GM23338 (cell line): ENCODE measurements at regions not wholly inside any gene's neighbourhood (a gene's known extent, or its start where the extent isn't known, plus 50 kb on each side); places are given as distances from the start of the nearest gene placed in this dataset.

Source experiments
- ATAC-seq: fragments of 200-7000 bp; cut with Tn5 transposase; 3 replicates; pipeline ENCODE4 v1.9.1; 2020
- DNase-seq: peaks from one replicate; pipeline ENCODE4 v3.0.0-alpha.2; 2015; ENCODE audit warnings: low spot score
- H2AFZ ChIP-seq: fragments of 200-600 bp; sonication (generic); 2 replicates; pipeline ENCODE4 v1.8.0; 2016; ENCODE audit warnings: antibody characterized with exemption, mild to moderate bottlenecking, moderate library complexity
- H3F3A ChIP-seq: fragments of 200-600 bp; sonication (generic); replicated peaks from 2 replicates; pipeline ENCODE4 v1.8.0; 2017; ENCODE audit warnings: antibody characterized with exemption, mixed run types, low read depth
- H3K27ac ChIP-seq: fragments of 200-600 bp; sonication (generic); 2 replicates; pipeline ENCODE4 v1.6.1; 2016; ENCODE audit warnings: low read depth
- H3K27me3 ChIP-seq: fragments of 200-600 bp; sonication (generic); 2 replicates; pipeline ENCODE4 v1.8.0; 2016; ENCODE audit warnings: mild to moderate bottlenecking, mixed run types, moderate library complexity; ENCODE audit not compliant: insufficient read depth
- H3K36me3 ChIP-seq: fragments of 200-600 bp; sonication (generic); 2 replicates; pipeline ENCODE4 v1.8.0; 2016; ENCODE audit warnings: mild to moderate bottlenecking; ENCODE audit not compliant: insufficient read depth
- H3K4me1 ChIP-seq: fragments of 200-600 bp; sonication (generic); 2 replicates; pipeline ENCODE4 v1.8.0; 2016; ENCODE audit warnings: mild to moderate bottlenecking, moderate library complexity; ENCODE audit not compliant: insufficient read depth
- H3K4me2 ChIP-seq: fragments of 200-600 bp; sonication (generic); 2 replicates; pipeline ENCODE4 v1.7.1; 2017; ENCODE audit warnings: mixed run types
- H3K4me3 ChIP-seq: fragments of 200-600 bp; sonication (generic); 2 replicates; pipeline ENCODE4 v1.6.1; 2016; ENCODE audit warnings: mixed run types
- H3K79me2 ChIP-seq: fragments of 200-600 bp; sonication (generic); replicated peaks from 2 replicates; pipeline ENCODE4 v1.8.0; 2017; ENCODE audit warnings: mild to moderate bottlenecking; ENCODE audit not compliant: insufficient read depth
- H3K9me2 ChIP-seq: fragments of 200-600 bp; sonication (generic); 2 replicates; pipeline ENCODE4 v1.8.0; 2017; ENCODE audit not compliant: insufficient read depth
- H4K20me1 ChIP-seq: fragments of 200-600 bp; sonication (generic); replicated peaks from 2 replicates; pipeline ENCODE4 v1.8.0; 2017; ENCODE audit warnings: mild to moderate bottlenecking; ENCODE audit not compliant: insufficient read depth
- H3K27ac Mint-ChIP-seq: 2 replicates; pipeline ENCODE4 v1.8.0; 2020; ENCODE audit warnings: inconsistent platforms, mild to moderate bottlenecking, moderate library complexity, mixed read lengths
- H3K27me3 Mint-ChIP-seq: 3 replicates; pipeline ENCODE4 v1.8.0; 2022; ENCODE audit warnings: low read depth, mild to moderate bottlenecking, moderate library complexity, mixed read lengths, inconsistent platforms; ENCODE audit not compliant: insufficient read depth, poor library complexity
- H3K36me3 Mint-ChIP-seq: 3 replicates; pipeline ENCODE4 v1.8.0; 2021; ENCODE audit warnings: low read depth, mild to moderate bottlenecking, inconsistent platforms, moderate library complexity, mixed read lengths
- H3K4me1 Mint-ChIP-seq: 3 replicates; pipeline ENCODE4 v1.8.0; 2020; ENCODE audit warnings: mild to moderate bottlenecking, inconsistent platforms, mixed read lengths
- H3K4me3 Mint-ChIP-seq: 3 replicates; pipeline ENCODE4 v1.8.0; 2021; ENCODE audit warnings: moderate library complexity, mild to moderate bottlenecking, inconsistent platforms, mixed read lengths
- H3K9me3 Mint-ChIP-seq: 3 replicates; pipeline ENCODE4 v1.8.0; 2020; ENCODE audit warnings: moderate library complexity, mild to moderate bottlenecking, inconsistent platforms, mixed read lengths
- CTCF ChIP-seq, 2 experiments: fragments of 200-600 bp in 1 of 2; sonication (generic) in 1 of 2; conservative IDR thresholded peaks; 2 replicates each; pipeline versions ENCODE4 v1.5.1 to v1.6.1; 2016 to 2017; ENCODE audit warnings: antibody characterized with exemption in 2 of 2, low read depth in 2 of 2, mild to moderate bottlenecking in 2 of 2, moderate library complexity in 1 of 2
- ETS1 ChIP-seq: IDR thresholded peaks from 2 replicates; pipeline ENCODE4 v1.6.1; 2016; ENCODE audit warnings: antibody characterized with exemption
- EZH2 ChIP-seq: fragments of 200-600 bp; sonication (generic); IDR thresholded peaks from one replicate; pipeline ENCODE4 v1.8.0; 2017; ENCODE audit warnings: antibody characterized with exemption, mild to moderate bottlenecking, low read depth; ENCODE audit not compliant: unreplicated experiment
- EZH2phosphoT487 ChIP-seq: fragments of 200-600 bp; sonication (generic); IDR thresholded peaks from one replicate; pipeline ENCODE4 v1.8.1; 2018; ENCODE audit warnings: antibody characterized with exemption; ENCODE audit not compliant: unreplicated experiment
- JUNB ChIP-seq: IDR thresholded peaks from one replicate; pipeline ENCODE4 v1.6.1; 2016; ENCODE audit warnings: antibody characterized with exemption; ENCODE audit not compliant: unreplicated experiment
- NANOG ChIP-seq: IDR thresholded peaks from 2 replicates; pipeline ENCODE4 v1.6.1; 2016; ENCODE audit warnings: antibody characterized with exemption, borderline replicate concordance
- POLR2AphosphoS5 ChIP-seq: IDR thresholded peaks from 2 replicates; pipeline ENCODE4 v1.6.1; 2016; ENCODE audit warnings: antibody characterized with exemption, low read depth
- ZNF114 ChIP-seq: fragments of 250-450 bp; sonication (Bioruptor Pico); IDR thresholded peaks from 2 replicates; pipeline ENCODE4 v1.5.0; 2020; ENCODE audit warnings: mild to moderate bottlenecking, moderate library complexity
- ZNF331 ChIP-seq: fragments of 250-450 bp; sonication (Bioruptor Pico); IDR thresholded peaks from 2 replicates; pipeline ENCODE4 v1.5.0; 2020; ENCODE audit warnings: low read depth, mild to moderate bottlenecking, moderate library complexity

DNA sequence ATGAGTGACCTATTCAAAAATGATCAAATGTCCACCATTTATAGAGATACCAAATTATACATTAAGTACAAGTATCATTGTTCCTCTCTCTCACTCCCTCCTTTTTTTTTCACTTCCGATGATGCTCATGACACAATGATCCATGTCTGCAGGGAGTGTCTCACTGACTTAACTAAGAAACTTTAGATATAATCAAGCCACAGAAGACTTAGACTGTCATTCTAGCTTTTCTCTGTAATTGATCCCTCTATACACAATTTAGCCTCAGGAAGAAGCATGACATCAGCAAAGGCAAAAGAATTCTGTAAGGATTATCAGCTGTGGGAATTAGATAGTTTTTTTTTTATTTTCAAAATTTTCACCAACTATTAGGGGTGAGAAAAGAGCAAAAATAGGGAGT is 734.9 kb upstream of the PCDH9 start:
- no peak for ATAC-seq
- H3K4me1 ChIP-seq: no peaks in the 10 kb centered on the region; the same call in 1 of the 2 replicates

DNA sequence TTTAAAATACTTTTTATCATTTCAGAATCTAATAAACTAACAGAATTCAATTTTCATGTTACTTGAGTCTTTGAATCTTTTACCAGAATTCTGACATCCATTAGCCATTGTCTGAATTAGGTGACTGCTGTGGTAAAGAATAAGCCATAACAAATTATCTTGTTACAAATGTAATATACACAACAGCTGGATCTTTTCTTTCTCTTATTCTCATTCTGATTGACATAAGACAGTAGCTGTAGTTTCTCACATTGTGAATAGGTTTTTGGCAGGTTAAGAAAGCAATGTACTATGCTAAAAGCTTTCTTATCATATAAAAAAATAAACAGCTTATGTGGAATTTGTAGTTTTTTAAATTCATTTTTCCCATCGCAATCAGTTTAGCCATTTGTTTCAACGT is 734.0 kb upstream of the PCDH9 start:
- Mint-ChIP-seq H3K36me3 (no peaks in the 10 kb centered on the region), H3K27me3 (no peaks in the 10 kb centered on the region), H3K27ac (no peak overlapping the region), H3K4me3 (no peak overlapping the region), H3K9me3 (no peaks in the 10 kb centered on the region), H3K4me1 (peaks cover 8% of the 10 kb centered on the region; the same call in 2 of the 3 replicates)
- Histone ChIP-seq H3K36me3 (no peaks in the 10 kb centered on the region), H4K20me1 (no peaks in the 10 kb centered on the region), H2AFZ (no peak overlapping the region), H3K79me2 (no peaks in the 10 kb centered on the region), H3K9me2 (no peaks in the 10 kb centered on the region), H3K27ac (no peak overlapping the region), H3K4me1 (no peaks in the 10 kb centered on the region; the same call in 1 of the 2 replicates), H3K4me3 (no peak overlapping the region), H3K27me3 (no peaks in the 10 kb centered on the region), H3F3A (no peaks in the 10 kb centered on the region), H3K4me2 (no peak overlapping the region)
- DNase-seq (no peak), ATAC-seq (no peak)
- no peak for TF ChIP-seq ETS1
- no peak for TF ChIP-seq JUNB
- no peak for TF ChIP-seq POLR2AphosphoS5
- no peak for TF ChIP-seq CTCF (conservative IDR thresholded peaks at IDR 0.05; ENCODE audit: low read depth in 2 of 2)
- no peak for TF ChIP-seq ZNF114 (CRISPR knock-in tag)
- TF ChIP-seq ZNF331 (CRISPR knock-in tag): no peak
- TF ChIP-seq NANOG: no peak

More for the DNA sequence above, 734.9 kb upstream of the PCDH9 start:
- no peaks in the 10 kb centered on the region for H3F3A ChIP-seq
- H3K79me2 ChIP-seq: no peaks in the 10 kb centered on the region
- Mint-ChIP-seq H3K27ac (no peak overlapping the region), H3K4me3 (no peak overlapping the region), H3K36me3 (no peaks in the 10 kb centered on the region), H3K9me3 (no peaks in the 10 kb centered on the region), H3K27me3 (no peaks in the 10 kb centered on the region), H3K4me1 (peaks cover 8% of the 10 kb centered on the region; the same call in 2 of the 3 replicates)
- no peak overlapping the region for H3K4me3 ChIP-seq
- no peaks in the 10 kb centered on the region for H3K9me2 ChIP-seq
- no peaks in the 10 kb centered on the region for H3K36me3 ChIP-seq
- no peaks in the 10 kb centered on the region for H3K27me3 ChIP-seq
- TF ChIP-seq EZH2 (no peak), POLR2AphosphoS5 (no peak), ETS1 (no peak), CTCF (conservative IDR thresholded peaks at IDR 0.05; ENCODE audit: low read depth in 2 of 2) (no peak), JUNB (no peak), EZH2phosphoT487 (no peak)
- H3K27ac ChIP-seq: no peak overlapping the region
- H3K4me2 ChIP-seq: no peak overlapping the region
- no peak for DNase-seq
- no peaks in the 10 kb centered on the region for H4K20me1 ChIP-seq
- no peak overlapping the region for H2AFZ ChIP-seq
